ENCODE measurements at regions not wholly inside any gene's neighbourhood (a gene's known extent, or its start where the extent isn't known, plus 50 kb on each side); places are given as distances from the start of the nearest gene placed in this dataset.

GRCh38 chr12:64560396-64561301, 49.6 kb upstream of the RASSF3 start:
- no peak overlapping the region for H2AFZ ChIP-seq (ENCODE audit: low read depth, low read length, poor library complexity, severe bottlenecking)
- TF ChIP-seq SIN3A (IDR thresholded peaks at IDR 0.05; ENCODE audit: low read depth), result no peak
- TF ChIP-seq EZH2 (IDR thresholded peaks at IDR 0.05), result no peak
- TF ChIP-seq ELF1 (IDR thresholded peaks at IDR 0.05; ENCODE audit: borderline replicate concordance, low read depth), result no peak
- no peak for TF ChIP-seq REST (IDR thresholded peaks at IDR 0.05; ENCODE audit: low read depth)
- no peak for TF ChIP-seq EGR1 (IDR thresholded peaks at IDR 0.05; ENCODE audit: low read depth)
- TF ChIP-seq, protein P1, sequence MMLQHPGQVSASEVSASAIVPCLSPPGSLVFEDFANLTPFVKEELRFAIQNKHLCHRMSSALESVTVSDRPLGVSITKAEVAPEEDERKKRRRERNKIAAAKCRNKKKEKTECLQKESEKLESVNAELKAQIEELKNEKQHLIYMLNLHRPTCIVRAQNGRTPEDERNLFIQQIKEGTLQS (IDR thresholded peaks at IDR 0.05), result no peak
- peak; percentile 40; the same call in 1 of the 2 replicates for TF ChIP-seq JUND (IDR thresholded peaks at IDR 0.05)
- TF ChIP-seq FOSL1 (IDR thresholded peaks at IDR 0.05; ENCODE audit: low read depth), result peak; percentile 49
- TF ChIP-seq SRF (IDR thresholded peaks at IDR 0.05; ENCODE audit: low read depth), result no peak
- TF ChIP-seq CEBPB (IDR thresholded peaks at IDR 0.05; ENCODE audit: low read depth), result peak; percentile 49; the same call in 1 of the 2 replicates
- TF ChIP-seq ZNF274 (IDR thresholded peaks at IDR 0.05; ENCODE audit: low read depth, low read length), result no peak
- TF ChIP-seq, protein P2, sequence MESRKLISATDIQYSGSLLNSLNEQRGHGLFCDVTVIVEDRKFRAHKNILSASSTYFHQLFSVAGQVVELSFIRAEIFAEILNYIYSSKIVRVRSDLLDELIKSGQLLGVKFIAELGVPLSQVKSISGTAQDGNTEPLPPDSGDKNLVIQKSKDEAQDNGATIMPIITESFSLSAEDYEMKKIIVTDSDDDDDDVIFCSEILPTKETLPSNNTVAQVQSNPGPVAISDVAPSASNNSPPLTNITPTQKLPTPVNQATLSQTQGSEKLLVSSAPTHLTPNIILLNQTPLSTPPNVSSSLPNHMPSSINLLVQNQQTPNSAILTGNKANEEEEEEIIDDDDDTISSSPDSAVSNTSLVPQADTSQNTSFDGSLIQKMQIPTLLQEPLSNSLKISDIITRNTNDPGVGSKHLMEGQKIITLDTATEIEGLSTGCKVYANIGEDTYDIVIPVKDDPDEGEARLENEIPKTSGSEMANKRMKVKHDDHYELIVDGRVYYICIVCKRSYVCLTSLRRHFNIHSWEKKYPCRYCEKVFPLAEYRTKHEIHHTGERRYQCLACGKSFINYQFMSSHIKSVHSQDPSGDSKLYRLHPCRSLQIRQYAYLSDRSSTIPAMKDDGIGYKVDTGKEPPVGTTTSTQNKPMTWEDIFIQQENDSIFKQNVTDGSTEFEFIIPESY (IDR thresholded peaks at IDR 0.05; ENCODE audit: extremely low read depth, insufficient replicate concordance, low read length), result no peak
- TF ChIP-seq POLR2A (IDR thresholded peaks at IDR 0.05; ENCODE audit: borderline replicate concordance, extremely low read depth, insufficient read depth, insufficient read length), result no peak
- TF ChIP-seq MAX (IDR thresholded peaks at IDR 0.05), result no peak
- no peak for TF ChIP-seq CBX3 (IDR thresholded peaks at IDR 0.05; ENCODE audit: low read depth)
- no peak for TF ChIP-seq YY1 (IDR thresholded peaks at IDR 0.05; ENCODE audit: extremely low read depth, insufficient replicate concordance, low read depth, low read length)
- no peak for TF ChIP-seq CTCF (IDR thresholded peaks at IDR 0.05 in 2 of 3, conservative IDR thresholded peaks at IDR 0.05 in 1 of 3; ENCODE audit: borderline replicate concordance in 1 of 3, insufficient read depth in 1 of 3, low read depth in 2 of 3, low read length in 2 of 3)
- no peak for TF ChIP-seq ZFX (IDR thresholded peaks at IDR 0.05)
- TF ChIP-seq TCF7L2 (IDR thresholded peaks at IDR 0.05; ENCODE audit: borderline replicate concordance, extremely low read depth, insufficient read depth, insufficient read length), result no peak

More at GRCh38 chr12:64560396-64561301, 49.6 kb upstream of the RASSF3 start:
- H3K79me2 ChIP-seq (ENCODE audit: insufficient read depth, low read length), result no peaks in the 10 kb centered on the region
- POLR2A ChIA-PET, result interaction anchor here (0.5 kb wide), 1 partner anchor 63 kb away, joined by 3 read pairs; no protein-coding TSS in a partner anchor
- no peak overlapping the region for H3K27ac ChIP-seq (ENCODE audit: low read depth, low read length)
- H3K9ac ChIP-seq (ENCODE audit: low read length), result no peak overlapping the region
- DNase-seq (ENCODE audit: low read depth, low spot score) (peak; percentile 8), ATAC-seq (peak; percentile 83)
- H3K36me3 ChIP-seq (ENCODE audit: control insufficient read depth in 1 of 2, insufficient read depth in 2 of 2, low read length in 2 of 2), result no peaks in the 10 kb centered on the region
- no TSS peak for BruUV-seq (replicated peaks)
- no peaks in the 10 kb centered on the region for H3K27me3 ChIP-seq (ENCODE audit: insufficient read depth, low read length)
- H3K9me2 ChIP-seq (ENCODE audit: insufficient read depth), result no peaks in the 10 kb centered on the region
- intact Hi-C loops (cut with micrococcal nuclease), result no loop called here
- CTCF ChIA-PET, result interaction anchor here (0.8 to 3.3 kb wide), 3 partner anchors 11 to 135 kb away, joined by 3 to 8 read pairs (median 3); no protein-coding TSS in a partner anchor
- H3K4me3 ChIP-seq (replicated peaks in 1 of 2; ENCODE audit: low read depth in 1 of 2, low read length in 2 of 2), result no peak overlapping the region
- no peaks in the 10 kb centered on the region for H3K9me3 ChIP-seq (ENCODE audit: control insufficient read depth in 1 of 2, insufficient read depth in 1 of 2, low read depth in 1 of 2, low read length in 2 of 2)
- peaks cover 9 to 12% of the 10 kb centered on the region in 2 experiments; a peak in 3 of 4 replicates for H3K4me1 ChIP-seq (ENCODE audit: control insufficient read depth in 1 of 2, insufficient read depth in 2 of 2, low read length in 2 of 2)
- H3K4me2 ChIP-seq (ENCODE audit: low read length), result no peak overlapping the region
- H4K20me1 ChIP-seq (ENCODE audit: insufficient read depth), result no peaks in the 10 kb centered on the region
- RAD21 ChIA-PET (ENCODE audit: low non-redundant PET in 1 of 2, low total read pairs in 2 of 2, uncharacterized antibody in 2 of 2, unreplicated experiment in 2 of 2), result no interaction called here
